GM19240 (cell line): ENCODE measurements at regions not wholly inside any gene's neighbourhood (a gene's known extent, or its start where the extent isn't known, plus 50 kb on each side); places are given as distances from the start of the nearest gene placed in this dataset.
"Not testable (repeated sequence)": the region's sequence is repeated elsewhere in the genome, so short reads cannot be mapped to it uniquely, and the experiment has no call there.

Experiments
- DNase-seq: peaks from one replicate; pipeline ENCODE4 v3.0.0; 2011; ENCODE audit warnings: low spot score; ENCODE audit not compliant: insufficient read length

DNA sequence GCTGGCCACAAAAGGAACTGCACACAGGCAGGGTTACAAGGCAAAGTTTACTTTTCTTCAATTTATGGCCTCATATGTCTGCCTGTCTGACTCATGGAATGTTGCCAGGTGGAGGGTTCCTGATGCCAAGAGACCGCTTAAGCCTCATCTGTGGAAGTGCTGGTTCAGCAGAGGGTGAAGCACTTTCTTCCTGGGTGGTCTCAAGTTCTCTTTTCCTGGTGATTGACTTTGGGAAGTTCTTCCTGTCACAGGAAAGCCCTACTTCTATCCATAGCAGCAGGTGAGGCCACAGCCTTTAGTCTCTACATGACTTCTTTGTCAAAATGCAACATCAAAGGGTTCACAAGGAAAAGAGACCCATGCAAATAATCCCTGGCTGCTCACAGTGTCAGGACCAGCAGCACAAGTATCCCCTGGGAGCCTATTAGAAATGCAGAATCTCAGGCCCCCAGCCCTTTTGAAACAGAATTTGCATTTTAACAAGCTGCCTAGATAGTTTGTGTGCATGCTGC is 81.4 kb upstream of the IGFBP7 start:
- DNase-seq = no peak

- DNase-seq = no peak
Measured at GRCh38 chr4:57190601-57191481, 80.7 kb upstream of the IGFBP7 start.

GRCh38 chr4:57187246-57187645 is 77.1 kb upstream of the IGFBP7 start:
- DNase-seq = no peak

GRCh38 chr4:57184378-57185029 is 74.3 kb upstream of the IGFBP7 start:
- no peak for DNase-seq

DNA sequence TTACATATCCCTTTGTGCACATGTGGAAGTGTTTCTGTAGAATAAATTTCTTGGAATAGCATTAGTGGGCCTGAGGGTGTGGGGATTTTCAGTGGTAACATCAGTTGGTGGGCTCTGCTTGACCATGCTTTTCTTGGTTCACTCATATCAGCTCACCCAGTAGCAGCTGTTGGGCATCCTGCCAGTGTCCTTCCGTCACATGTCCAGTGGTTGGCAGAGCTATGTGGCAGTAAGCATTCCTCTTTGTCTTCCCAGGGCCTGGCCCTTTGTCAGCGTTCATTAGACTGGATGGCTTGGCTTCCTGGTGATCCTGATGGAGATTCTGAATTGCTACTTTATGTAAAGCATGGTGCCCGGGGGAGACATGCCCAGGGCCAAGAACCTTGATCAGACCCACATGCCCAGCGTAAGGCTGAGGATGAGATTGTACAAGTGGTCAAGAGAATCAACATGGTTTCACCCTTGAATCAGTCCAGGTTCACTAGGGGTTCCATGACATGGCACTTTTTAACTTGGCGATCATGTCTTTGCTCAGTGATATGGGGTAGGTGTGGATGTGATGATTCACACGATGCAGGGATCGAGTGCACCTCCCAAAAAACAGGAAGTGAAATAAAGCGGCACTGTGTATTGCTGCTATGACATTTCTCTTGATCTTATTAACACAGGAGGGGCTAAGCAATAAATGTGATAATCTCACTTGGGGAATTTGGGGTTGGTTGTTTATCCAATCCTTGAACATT is 72.1 kb upstream of the IGFBP7 start:
- DNase-seq = no peak

DNA sequence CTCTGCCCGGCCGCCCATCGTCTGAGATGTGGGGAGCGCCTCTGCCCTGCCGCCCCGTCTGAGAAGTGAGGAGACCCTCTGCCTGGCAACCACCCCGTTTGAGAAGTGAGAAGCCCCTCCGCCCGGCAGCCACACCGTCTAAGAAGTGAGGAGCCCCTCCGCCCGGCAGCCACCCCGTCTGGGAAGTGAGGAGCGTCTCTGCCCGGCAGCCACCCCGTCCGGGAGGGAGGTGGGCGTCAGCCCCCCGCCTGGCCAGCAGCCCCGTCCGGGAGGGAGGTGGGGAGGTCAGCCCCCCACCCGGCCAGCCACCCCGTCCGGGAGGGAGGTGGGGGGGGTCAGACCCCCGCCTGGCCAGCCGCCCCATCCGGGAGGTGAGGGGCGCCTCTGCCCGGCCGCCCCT is 63.0 kb upstream of the IGFBP7 start:
- DNase-seq = not testable (repeated sequence)

DNA sequence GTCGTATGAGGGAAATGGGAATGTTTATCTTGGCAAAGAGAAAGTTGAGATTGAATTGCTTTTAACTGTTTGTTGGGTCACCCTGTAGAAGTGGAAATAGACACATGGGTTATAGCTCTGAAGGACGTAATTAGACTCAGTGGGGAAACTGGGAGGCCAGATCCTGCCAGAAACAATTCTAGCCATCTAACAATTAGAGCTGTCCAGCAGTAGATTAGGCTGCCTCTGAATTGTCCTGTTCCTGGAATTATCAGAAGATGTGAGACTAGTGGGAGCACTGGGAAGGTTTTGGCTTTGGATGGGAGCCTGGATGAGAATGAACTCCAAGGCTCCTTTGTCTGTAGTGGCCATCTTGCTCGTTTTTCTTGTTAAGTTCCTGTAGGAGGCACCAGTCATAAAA is 61.9 kb upstream of the IGFBP7 start:
- no peak for DNase-seq

DNA sequence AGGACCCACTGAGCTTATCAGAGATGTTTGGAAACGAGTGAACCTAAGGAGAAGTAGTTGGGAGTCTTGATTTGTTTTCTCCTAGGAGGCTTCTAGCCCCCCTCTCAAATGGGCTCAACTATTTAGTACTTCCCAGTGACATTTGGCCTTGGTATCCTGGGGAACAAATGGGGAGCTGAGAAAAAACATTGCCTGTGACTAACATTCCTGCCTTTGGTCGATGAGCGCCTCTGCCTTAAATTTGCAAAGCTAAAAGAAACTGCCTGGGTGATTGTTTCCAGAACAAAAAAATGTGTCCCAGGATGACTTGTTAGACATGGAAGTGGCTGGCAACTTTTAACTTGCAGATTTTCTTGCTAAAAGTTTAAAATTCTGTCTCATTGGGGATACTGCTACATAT is 58.8 kb upstream of the IGFBP7 start:
- no peak for DNase-seq

DNA sequence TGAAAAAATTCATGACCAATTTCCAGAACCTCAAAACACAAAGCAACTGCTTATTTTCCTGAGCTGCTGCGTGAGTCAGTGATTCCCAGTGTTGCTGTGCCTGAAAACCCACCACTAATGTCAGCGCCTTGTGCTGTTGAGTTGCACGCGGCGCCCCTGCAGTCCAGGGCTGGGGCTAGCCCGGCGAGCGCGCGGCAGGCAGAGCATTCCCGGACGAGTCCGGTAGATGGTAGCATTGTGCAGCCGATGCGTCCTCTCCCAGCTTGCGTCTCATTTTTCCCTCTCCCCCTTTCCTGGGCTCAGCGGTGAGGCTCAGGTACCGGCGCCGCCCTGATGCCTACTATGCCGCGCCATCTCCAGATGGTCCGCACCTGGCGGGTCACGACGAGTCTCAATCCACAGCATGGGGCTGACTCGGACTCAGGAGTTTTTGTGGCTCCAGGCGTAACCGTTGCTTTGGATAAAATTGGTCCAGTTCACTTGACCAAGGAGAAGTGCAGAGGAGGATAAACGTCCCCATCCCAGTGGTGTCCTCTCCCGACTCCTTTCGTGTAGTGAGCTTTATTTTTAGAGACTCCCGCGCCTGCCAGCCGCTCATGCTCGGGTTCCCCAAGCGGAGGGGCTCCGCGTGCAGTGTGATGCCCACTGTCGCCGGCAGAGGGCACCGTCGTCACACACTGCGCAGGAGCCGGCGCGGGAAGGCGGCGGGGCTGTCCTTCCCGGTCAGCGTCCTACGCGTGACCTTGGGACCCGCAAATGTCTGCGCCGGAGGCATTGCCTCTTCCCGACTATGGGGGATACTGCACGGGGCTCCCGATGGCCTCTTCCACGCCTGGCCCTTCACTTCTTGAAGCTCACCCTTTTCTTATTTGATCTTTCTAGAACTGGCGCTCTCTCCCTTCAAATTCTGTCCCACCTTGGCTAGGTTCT is 53.6 kb upstream of the IGFBP7 start:
- peak; percentile 48 for DNase-seq

GRCh38 chr4:57162499-57163019 is 52.4 kb upstream of the IGFBP7 start:
- DNase-seq = no peak
